ENCODE measurements at regions not wholly inside any gene's neighbourhood (a gene's known extent, or its start where the extent isn't known, plus 50 kb on each side); places are given as distances from the start of the nearest gene placed in this dataset.

- WGBS, result 60% methylated on average over 4 of the region's 4 CpGs
- Histone ChIP-seq H3K27ac (ENCODE audit: low read depth in 1 of 2, low read length in 2 of 2) (no peak overlapping the region), H3K4me3 (ENCODE audit: low read depth in 1 of 3, low read length in 3 of 3) (no peak overlapping the region), H3K36me3 (ENCODE audit: control insufficient read depth in 4 of 4, insufficient read depth in 3 of 4, low read depth in 1 of 4, low read length in 3 of 4) (no peaks in the 10 kb centered on the region), H3K4me1 (ENCODE audit: control insufficient read depth in 4 of 4, insufficient read depth in 4 of 4, low read length in 3 of 4) (no peaks in the 10 kb centered on the region), H3K9ac (ENCODE audit: low read depth in 1 of 2, low read length in 2 of 2) (no peak overlapping the region), H3K27me3 (ENCODE audit: control insufficient read depth in 4 of 4, insufficient read depth in 4 of 4, low read length in 3 of 4) (no peaks in the 10 kb centered on the region), H3K9me3 (ENCODE audit: control insufficient read depth in 4 of 4, low read length in 3 of 4) (no peaks in the 10 kb centered on the region)
- TF ChIP-seq, protein P1, sequence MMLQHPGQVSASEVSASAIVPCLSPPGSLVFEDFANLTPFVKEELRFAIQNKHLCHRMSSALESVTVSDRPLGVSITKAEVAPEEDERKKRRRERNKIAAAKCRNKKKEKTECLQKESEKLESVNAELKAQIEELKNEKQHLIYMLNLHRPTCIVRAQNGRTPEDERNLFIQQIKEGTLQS (IDR thresholded peaks at IDR 0.05), result no peak
- TF ChIP-seq RAD21 (IDR thresholded peaks at IDR 0.05) (no peak), RXRA (IDR thresholded peaks at IDR 0.05) (no peak), FOXA2 (IDR thresholded peaks at IDR 0.05) (no peak), HNF4A (conservative IDR thresholded peaks at IDR 0.05) (no peak), MAX (IDR thresholded peaks at IDR 0.05) (no peak), FOXA1 (IDR thresholded peaks at IDR 0.05) (no peak)
- no peak for DNase-seq (ENCODE audit: low spot score)
These were observed 726.1 kb downstream of the TNS3 start for GRCh38 chr7:46855851-46856250.

DNA sequence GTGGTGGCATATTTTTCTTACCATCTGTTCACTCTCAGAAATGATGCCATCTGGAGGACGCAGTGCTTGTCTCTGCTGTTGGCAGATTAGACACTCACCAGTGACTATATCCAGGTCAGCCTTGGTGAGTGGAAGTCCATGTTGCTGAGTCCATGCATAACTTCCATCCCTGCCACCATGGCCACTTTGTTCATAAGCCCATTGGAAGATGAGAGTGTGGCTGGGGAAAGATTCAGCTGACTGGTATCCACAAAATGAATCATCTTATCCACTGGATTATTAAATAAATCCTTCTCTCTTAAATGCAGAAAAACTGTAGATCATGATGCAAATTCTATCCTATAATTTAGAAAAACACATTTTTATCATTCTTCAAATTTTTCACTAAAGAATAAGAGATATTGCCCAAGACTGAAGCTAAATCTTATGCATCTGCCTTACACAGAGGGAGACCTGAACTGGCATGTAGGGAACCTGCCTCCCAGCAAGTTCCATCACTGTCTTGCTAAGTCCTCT lies 726.9 kb downstream of the TNS3 start:
- Histone ChIP-seq H3K4me1 (ENCODE audit: control insufficient read depth in 4 of 4, insufficient read depth in 4 of 4, low read length in 3 of 4) (no peaks in the 10 kb centered on the region), H3K27ac (ENCODE audit: low read depth in 1 of 2, low read length in 2 of 2) (no peak overlapping the region), H3K4me3 (ENCODE audit: low read depth in 1 of 3, low read length in 3 of 3) (no peak overlapping the region), H3K36me3 (ENCODE audit: control insufficient read depth in 4 of 4, insufficient read depth in 3 of 4, low read depth in 1 of 4, low read length in 3 of 4) (no peaks in the 10 kb centered on the region), H3K9me3 (ENCODE audit: control insufficient read depth in 4 of 4, low read length in 3 of 4) (no peaks in the 10 kb centered on the region), H3K27me3 (ENCODE audit: control insufficient read depth in 4 of 4, insufficient read depth in 4 of 4, low read length in 3 of 4) (no peaks in the 10 kb centered on the region), H3K9ac (ENCODE audit: low read depth in 1 of 2, low read length in 2 of 2) (no peak overlapping the region)
- DNase-seq (ENCODE audit: low spot score), result no peak
- WGBS, result 73% methylated on average over 1 of the region's 1 CpG
- TF ChIP-seq RXRA (IDR thresholded peaks at IDR 0.05), result no peak

DNA sequence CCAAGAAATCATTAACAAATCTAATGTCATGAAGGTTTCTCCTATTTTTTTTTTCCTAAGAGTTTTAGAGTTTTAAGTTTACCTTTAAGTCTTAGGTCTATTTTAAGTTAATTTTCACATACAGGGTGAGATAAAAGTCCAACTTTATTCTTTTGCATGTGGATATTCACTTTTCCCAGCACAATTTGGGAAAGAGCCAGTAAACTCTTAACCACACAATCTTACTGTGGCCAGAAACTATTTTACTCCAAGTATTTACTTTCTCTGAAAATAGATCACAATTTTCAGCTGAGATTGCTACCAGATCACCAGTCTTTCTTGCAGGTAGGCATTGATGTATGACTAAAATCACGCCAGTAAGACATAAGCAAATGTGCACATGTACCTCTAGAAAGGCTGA lies 728.5 kb downstream of the TNS3 start:
- Histone ChIP-seq H3K27ac (ENCODE audit: low read depth in 1 of 2, low read length in 2 of 2) (no peak overlapping the region), H3K27me3 (ENCODE audit: control insufficient read depth in 4 of 4, insufficient read depth in 4 of 4, low read length in 3 of 4) (no peaks in the 10 kb centered on the region), H3K9ac (ENCODE audit: low read depth in 1 of 2, low read length in 2 of 2) (no peak overlapping the region), H3K4me3 (ENCODE audit: low read depth in 1 of 3, low read length in 3 of 3) (no peak overlapping the region), H3K36me3 (ENCODE audit: control insufficient read depth in 4 of 4, insufficient read depth in 3 of 4, low read depth in 1 of 4, low read length in 3 of 4) (no peaks in the 10 kb centered on the region), H3K9me3 (ENCODE audit: control insufficient read depth in 4 of 4, low read length in 3 of 4) (no peaks in the 10 kb centered on the region), H3K4me1 (ENCODE audit: control insufficient read depth in 4 of 4, insufficient read depth in 4 of 4, low read length in 3 of 4) (no peaks in the 10 kb centered on the region)
- 85% methylated on average over 1 of the region's 1 CpG for WGBS
- no peak for DNase-seq (ENCODE audit: low spot score)
- no peak for TF ChIP-seq SP1 (IDR thresholded peaks at IDR 0.05)
- no peak for TF ChIP-seq JUND (IDR thresholded peaks at IDR 0.05)
- TF ChIP-seq, protein P2, sequence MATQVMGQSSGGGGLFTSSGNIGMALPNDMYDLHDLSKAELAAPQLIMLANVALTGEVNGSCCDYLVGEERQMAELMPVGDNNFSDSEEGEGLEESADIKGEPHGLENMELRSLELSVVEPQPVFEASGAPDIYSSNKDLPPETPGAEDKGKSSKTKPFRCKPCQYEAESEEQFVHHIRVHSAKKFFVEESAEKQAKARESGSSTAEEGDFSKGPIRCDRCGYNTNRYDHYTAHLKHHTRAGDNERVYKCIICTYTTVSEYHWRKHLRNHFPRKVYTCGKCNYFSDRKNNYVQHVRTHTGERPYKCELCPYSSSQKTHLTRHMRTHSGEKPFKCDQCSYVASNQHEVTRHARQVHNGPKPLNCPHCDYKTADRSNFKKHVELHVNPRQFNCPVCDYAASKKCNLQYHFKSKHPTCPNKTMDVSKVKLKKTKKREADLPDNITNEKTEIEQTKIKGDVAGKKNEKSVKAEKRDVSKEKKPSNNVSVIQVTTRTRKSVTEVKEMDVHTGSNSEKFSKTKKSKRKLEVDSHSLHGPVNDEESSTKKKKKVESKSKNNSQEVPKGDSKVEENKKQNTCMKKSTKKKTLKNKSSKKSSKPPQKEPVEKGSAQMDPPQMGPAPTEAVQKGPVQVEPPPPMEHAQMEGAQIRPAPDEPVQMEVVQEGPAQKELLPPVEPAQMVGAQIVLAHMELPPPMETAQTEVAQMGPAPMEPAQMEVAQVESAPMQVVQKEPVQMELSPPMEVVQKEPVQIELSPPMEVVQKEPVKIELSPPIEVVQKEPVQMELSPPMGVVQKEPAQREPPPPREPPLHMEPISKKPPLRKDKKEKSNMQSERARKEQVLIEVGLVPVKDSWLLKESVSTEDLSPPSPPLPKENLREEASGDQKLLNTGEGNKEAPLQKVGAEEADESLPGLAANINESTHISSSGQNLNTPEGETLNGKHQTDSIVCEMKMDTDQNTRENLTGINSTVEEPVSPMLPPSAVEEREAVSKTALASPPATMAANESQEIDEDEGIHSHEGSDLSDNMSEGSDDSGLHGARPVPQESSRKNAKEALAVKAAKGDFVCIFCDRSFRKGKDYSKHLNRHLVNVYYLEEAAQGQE (IDR thresholded peaks at IDR 0.05), result no peak
- TF ChIP-seq, protein P1 (IDR thresholded peaks at IDR 0.05), result no peak
- no peak for TF ChIP-seq ZBTB33 (IDR thresholded peaks at IDR 0.05)
- TF ChIP-seq FOXA1 (IDR thresholded peaks at IDR 0.05), result no peak
- TF ChIP-seq HNF4A (conservative IDR thresholded peaks at IDR 0.05), result no peak
- no peak for TF ChIP-seq EGR1 (IDR thresholded peaks at IDR 0.05; ENCODE audit: low read depth in 2 of 2)

Data from liver (tissue), 7 donors.